ENCODE measurements at regions not wholly inside any gene's neighbourhood (a gene's known extent, or its start where the extent isn't known, plus 50 kb on each side); places are given as distances from the start of the nearest gene placed in this dataset.

DNA sequence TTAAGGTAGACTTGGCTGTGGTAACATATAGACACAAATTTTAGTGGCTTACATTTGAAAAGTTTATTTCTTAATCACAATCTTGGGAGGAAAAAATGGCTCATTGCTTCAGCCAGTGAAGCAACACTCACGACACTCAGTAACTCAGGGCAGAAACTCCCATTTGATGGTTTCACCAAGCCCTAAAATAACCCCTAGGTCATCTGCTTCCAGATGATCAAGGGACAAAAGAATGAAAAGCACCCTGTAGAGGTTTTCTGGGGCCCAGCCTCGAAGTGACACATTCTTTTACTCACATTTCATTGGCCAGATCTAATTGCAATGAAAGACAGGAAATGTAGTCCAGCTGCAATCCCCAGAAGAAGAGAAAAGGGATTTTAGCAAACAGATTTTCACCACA, 275.9 kb downstream of the TMX3 start:
- peak overlapping the region; percentile 85 for H3K27ac Mint-ChIP-seq
- peaks cover 19% of the 10 kb centered on the region for H3K9me3 Mint-ChIP-seq
- H3K4me1 Mint-ChIP-seq (ENCODE audit: low read depth) = peaks cover 67% of the 10 kb centered on the region
- peaks cover 35% of the 10 kb centered on the region for H3K36me3 Mint-ChIP-seq (ENCODE audit: low read depth)
- H3K4me3 Mint-ChIP-seq = peak overlapping the region; percentile 42
- H3K27me3 Mint-ChIP-seq (ENCODE audit: insufficient read depth) = no peaks in the 10 kb centered on the region
- no peak for TF ChIP-seq CTCF (IDR thresholded peaks at IDR 0.05)
- peak; percentile 84 for DNase-seq

DNA sequence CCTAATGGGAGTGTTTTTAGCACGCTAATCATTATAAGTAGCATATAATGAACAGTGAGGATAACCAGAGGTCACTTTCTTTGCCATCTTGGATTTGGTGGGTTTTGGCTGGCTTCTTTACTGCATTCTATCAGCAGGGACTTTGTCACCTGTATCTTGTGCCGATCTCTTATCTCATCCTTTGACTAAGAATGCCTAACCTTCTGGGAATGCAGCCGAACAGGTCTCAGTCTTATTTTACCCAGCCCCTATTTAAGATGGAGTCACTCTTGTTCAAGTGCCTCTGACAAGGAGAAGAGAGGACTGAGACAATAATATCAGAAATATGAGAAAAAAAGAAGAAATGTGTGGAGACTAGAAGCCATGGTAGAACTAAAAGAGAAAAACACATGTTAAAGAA, 276.4 kb downstream of the TMX3 start:
- no peaks in the 10 kb centered on the region for H3K27me3 Mint-ChIP-seq (ENCODE audit: insufficient read depth)
- peaks cover 35% of the 10 kb centered on the region for H3K36me3 Mint-ChIP-seq (ENCODE audit: low read depth)
- peaks cover 19% of the 10 kb centered on the region for H3K9me3 Mint-ChIP-seq
- H3K4me1 Mint-ChIP-seq (ENCODE audit: low read depth) = peaks cover 70% of the 10 kb centered on the region
- no peak for DNase-seq
- peak overlapping the region; percentile 85 for H3K27ac Mint-ChIP-seq
- peak overlapping the region; percentile 42; the same call in 1 of the 2 replicates for H3K4me3 Mint-ChIP-seq
- no peak for TF ChIP-seq CTCF (IDR thresholded peaks at IDR 0.05)

- DNase-seq = peak; percentile 67
- Mint-ChIP-seq H3K27ac (peak overlapping the region; percentile 72), H3K36me3 (ENCODE audit: low read depth) (peaks cover 40% of the 10 kb centered on the region), H3K27me3 (ENCODE audit: insufficient read depth) (no peaks in the 10 kb centered on the region), H3K9me3 (peaks cover 19% of the 10 kb centered on the region), H3K4me1 (ENCODE audit: low read depth) (peaks cover 86% of the 10 kb centered on the region), H3K4me3 (no peak overlapping the region)
- TF ChIP-seq CTCF (IDR thresholded peaks at IDR 0.05) = no peak
Measured at GRCh38 chr18:68436485-68436884, 278.4 kb downstream of the TMX3 start.

- Mint-ChIP-seq H3K27me3 (ENCODE audit: insufficient read depth) (no peaks in the 10 kb centered on the region), H3K9me3 (peaks cover 19% of the 10 kb centered on the region), H3K4me3 (no peak overlapping the region), H3K4me1 (ENCODE audit: low read depth) (peaks cover 88% of the 10 kb centered on the region), H3K27ac (peak overlapping the region; percentile 56), H3K36me3 (ENCODE audit: low read depth) (peaks cover 38% of the 10 kb centered on the region)
- DNase-seq = no peak
- no peak for TF ChIP-seq CTCF (IDR thresholded peaks at IDR 0.05)
Measured at GRCh38 chr18:68435581-68435980, 279.3 kb downstream of the TMX3 start.

GRCh38 chr18:68431922-68432198, 283.0 kb downstream of the TMX3 start:
- H3K27me3 Mint-ChIP-seq (ENCODE audit: insufficient read depth) = no peaks in the 10 kb centered on the region
- H3K9me3 Mint-ChIP-seq = peaks cover 12% of the 10 kb centered on the region
- peaks cover 94% of the 10 kb centered on the region for H3K4me1 Mint-ChIP-seq (ENCODE audit: low read depth)
- no peak for DNase-seq
- H3K27ac Mint-ChIP-seq = peak overlapping the region; percentile 52
- peaks cover 18% of the 10 kb centered on the region for H3K36me3 Mint-ChIP-seq (ENCODE audit: low read depth)
- no peak for TF ChIP-seq CTCF (IDR thresholded peaks at IDR 0.05)
- H3K4me3 Mint-ChIP-seq = peak overlapping the region; percentile 8; the same call in 1 of the 2 replicates

Data from HFFc6 (cell line).